HEK293 (cell line): ENCODE measurements at regions not wholly inside any gene's neighbourhood (a gene's known extent, or its start where the extent isn't known, plus 50 kb on each side); places are given as distances from the start of the nearest gene placed in this dataset.

ENCODE experiments used
- CTCF ChIA-PET: fragments of 350-600 bp; formaldehyde crosslinking; extraction: SDS; loops from one replicate; lab custom pipeline; 2021; ENCODE audit warnings: antibody characterized with exemption; lab: Yijun Ruan, JAX
- POLR2A ChIA-PET: fragments of 300-600 bp; formaldehyde crosslinking; extraction: SDS; loops from one replicate; lab custom pipeline; 2020; ENCODE audit warnings: antibody characterized with exemption, inconsistent platforms; lab: Yijun Ruan, JAX
- H3K27ac ChIP-seq: fragments of 200-500 bp; sonication (Bioruptor generic); 2 replicates; pipeline ENCODE4 v1.5.1; 2014; ENCODE audit warnings: low read depth, low read length, control low read depth, inconsistent platforms; ENCODE audit errors: extremely low read depth
- H3K36me3 ChIP-seq, 2 experiments: fragments of 200-500 bp in 1 of 2; sonication (Bioruptor generic) in 1 of 2; 1 replicate in 1 of 2; 2 replicates in 1 of 2; pipeline ENCODE4 v1.5.1; 2014 to 2017; ENCODE audit warnings: inconsistent platforms in 2 of 2, low read length in 2 of 2; ENCODE audit not compliant: control insufficient read depth in 2 of 2, insufficient read depth in 1 of 2
- H3K4me1 ChIP-seq: fragments of 200-500 bp; sonication (Bioruptor generic); 2 replicates; pipeline ENCODE4 v1.5.1; 2014; ENCODE audit warnings: mild to moderate bottlenecking, low read length, inconsistent platforms; ENCODE audit not compliant: control insufficient read depth, insufficient read depth
- H3K4me3 ChIP-seq: 2 replicates; pipeline ENCODE4 v1.5.1; 2011; ENCODE audit warnings: low read depth, mild to moderate bottlenecking, control low read depth, low read length, moderate library complexity
- H3K9me3 ChIP-seq: fragments of 200-500 bp; sonication (Bioruptor generic); 2 replicates; pipeline ENCODE4 v1.5.1; 2014; ENCODE audit warnings: low read depth, low read length, inconsistent platforms; ENCODE audit not compliant: control insufficient read depth, insufficient read depth
- BCL11B ChIP-seq: fragments of 450-650 bp; formaldehyde crosslinking; IDR thresholded peaks from 2 replicates; pipeline ENCODE4 v1.5.1; 2016; ENCODE audit warnings: low read depth, missing biosample characterization, missing genetic modification characterization
- GLI2 ChIP-seq: fragments of 450-650 bp; formaldehyde crosslinking; IDR thresholded peaks from 2 replicates; pipeline ENCODE4; 2017; ENCODE audit warnings: missing biosample characterization, missing genetic modification characterization, low read depth, borderline replicate concordance
- GLIS2 ChIP-seq: fragments of 450-650 bp; formaldehyde crosslinking; IDR thresholded peaks from 2 replicates; pipeline ENCODE4 v1.5.1; 2016; ENCODE audit warnings: missing biosample characterization, missing genetic modification characterization
- KLF1 ChIP-seq: fragments of 450-650 bp; formaldehyde crosslinking; IDR thresholded peaks from 2 replicates; pipeline ENCODE4 v1.5.1; 2016; ENCODE audit warnings: missing biosample characterization, missing genetic modification characterization
- KLF10 ChIP-seq: fragments of 450-650 bp; IDR thresholded peaks from 2 replicates; pipeline ENCODE4 v1.5.1; 2018; ENCODE audit warnings: missing biosample characterization, mild to moderate bottlenecking, missing genetic modification characterization
- KLF16 ChIP-seq: fragments of 450-650 bp; formaldehyde crosslinking; IDR thresholded peaks from 2 replicates; pipeline ENCODE4 v1.5.1; 2017; ENCODE audit warnings: missing biosample characterization, missing genetic modification characterization
- MEIS1 ChIP-seq: sonication (generic); formaldehyde crosslinking; IDR thresholded peaks from 2 replicates; pipeline ENCODE4 v1.8.1; 2022; ENCODE audit warnings: missing genetic modification reagents, mild to moderate bottlenecking, borderline replicate concordance
- OVOL3 ChIP-seq: fragments of 450-650 bp; formaldehyde crosslinking; IDR thresholded peaks from 2 replicates; pipeline ENCODE4 v1.5.1; 2016; ENCODE audit warnings: missing biosample characterization, missing genetic modification characterization
- PRDM1 ChIP-seq: fragments of 450-650 bp; formaldehyde crosslinking; IDR thresholded peaks from 2 replicates; pipeline ENCODE4; 2016; ENCODE audit warnings: missing biosample characterization, missing genetic modification characterization
- SP2 ChIP-seq: fragments of 450-650 bp; formaldehyde crosslinking; IDR thresholded peaks from 2 replicates; pipeline ENCODE4 v1.5.1; 2016; ENCODE audit warnings: missing biosample characterization, missing genetic modification characterization
- TCF7L2 ChIP-seq: IDR thresholded peaks from 2 replicates; pipeline ENCODE4 v1.6.1; 2011; ENCODE audit warnings: low read depth, mild to moderate bottlenecking, inconsistent platforms, low read length, moderate library complexity, borderline replicate concordance
- YY1 ChIP-seq: fragments of 450-650 bp; formaldehyde crosslinking; IDR thresholded peaks from 2 replicates; pipeline ENCODE4 v1.5.1; 2018; ENCODE audit warnings: missing biosample characterization, missing genetic modification characterization
- YY2 ChIP-seq: fragments of 450-650 bp; formaldehyde crosslinking; IDR thresholded peaks from 2 replicates; pipeline ENCODE4 v1.5.1; 2016; ENCODE audit warnings: missing biosample characterization, missing genetic modification characterization
- ZFP37 ChIP-seq: fragments of 450-650 bp; formaldehyde crosslinking; IDR thresholded peaks from 2 replicates; pipeline ENCODE4 v1.5.1; 2016; ENCODE audit warnings: missing biosample characterization, missing genetic modification characterization
- ZNF266 ChIP-seq: fragments of 450-650 bp; formaldehyde crosslinking; IDR thresholded peaks from 2 replicates; pipeline ENCODE4 v1.5.1; 2016; ENCODE audit warnings: missing biosample characterization, missing genetic modification characterization, low read depth
- ZNF292 ChIP-seq: fragments of 450-650 bp; formaldehyde crosslinking; IDR thresholded peaks from 2 replicates; pipeline ENCODE4 v1.5.1; 2016; ENCODE audit warnings: low read depth, missing biosample characterization, missing genetic modification characterization, borderline replicate concordance
- ZNF366 ChIP-seq: fragments of 450-650 bp; formaldehyde crosslinking; conservative IDR thresholded peaks from 2 replicates; pipeline ENCODE4 v1.5.1; 2016; ENCODE audit warnings: missing biosample characterization, missing genetic modification characterization
- ZNF423 ChIP-seq: fragments of 450-650 bp; formaldehyde crosslinking; IDR thresholded peaks from 2 replicates; pipeline ENCODE4 v1.5.1; 2016; ENCODE audit warnings: missing biosample characterization, missing genetic modification characterization
- ZNF501 ChIP-seq: fragments of 450-650 bp; formaldehyde crosslinking; IDR thresholded peaks from 2 replicates; pipeline ENCODE4 v1.5.1; 2016; ENCODE audit warnings: missing biosample characterization, missing genetic modification characterization
- ZNF514 ChIP-seq: fragments of 450-650 bp; formaldehyde crosslinking; IDR thresholded peaks from 2 replicates; pipeline ENCODE4 v1.5.1; 2016; ENCODE audit warnings: missing biosample characterization, missing genetic modification characterization
- ZNF561 ChIP-seq: fragments of 450-650 bp; IDR thresholded peaks from 2 replicates; pipeline ENCODE4 v1.5.1; 2018; ENCODE audit warnings: missing biosample characterization, missing genetic modification characterization, borderline replicate concordance
- ZNF571 ChIP-seq: fragments of 450-650 bp; formaldehyde crosslinking; IDR thresholded peaks from 2 replicates; pipeline ENCODE4 v1.5.0; 2017; ENCODE audit warnings: missing biosample characterization, missing genetic modification characterization
- ZNF585B ChIP-seq: fragments of 450-650 bp; formaldehyde crosslinking; IDR thresholded peaks from 2 replicates; pipeline ENCODE4 v1.5.1; 2016; ENCODE audit warnings: missing biosample characterization, missing genetic modification characterization
- ZNF660 ChIP-seq: fragments of 450-650 bp; IDR thresholded peaks from 2 replicates; pipeline ENCODE4 v1.5.1; 2018; ENCODE audit warnings: missing biosample characterization, mild to moderate bottlenecking, missing genetic modification characterization
- ZNF677 ChIP-seq: fragments of 450-650 bp; IDR thresholded peaks from 2 replicates; pipeline ENCODE4 v1.5.0; 2018; ENCODE audit warnings: missing biosample characterization, mild to moderate bottlenecking, missing genetic modification characterization, moderate library complexity
- ZNF701 ChIP-seq: fragments of 450-650 bp; formaldehyde crosslinking; IDR thresholded peaks from 2 replicates; pipeline ENCODE4 v1.5.1; 2016; ENCODE audit warnings: missing biosample characterization, missing genetic modification characterization
- ZNF747 ChIP-seq: fragments of 450-650 bp; formaldehyde crosslinking; IDR thresholded peaks from 2 replicates; pipeline ENCODE4 v1.5.1; 2016; ENCODE audit warnings: missing biosample characterization, missing genetic modification characterization
- ZNF76 ChIP-seq: fragments of 450-650 bp; formaldehyde crosslinking; IDR thresholded peaks from 2 replicates; pipeline ENCODE4; 2016; ENCODE audit warnings: low read depth, missing biosample characterization, missing genetic modification characterization, borderline replicate concordance
- ZNF768 ChIP-seq: fragments of 450-650 bp; formaldehyde crosslinking; IDR thresholded peaks from 2 replicates; pipeline ENCODE4 v1.5.1; 2018; ENCODE audit warnings: missing biosample characterization, mild to moderate bottlenecking, missing genetic modification characterization
- ZNF785 ChIP-seq: fragments of 450-650 bp; formaldehyde crosslinking; IDR thresholded peaks from 2 replicates; pipeline ENCODE4 v1.5.1; 2016; ENCODE audit warnings: missing biosample characterization, missing genetic modification characterization
- TF ChIP-seq, protein P1 (sequence below): fragments of 450-650 bp; formaldehyde crosslinking; IDR thresholded peaks from 2 replicates; pipeline ENCODE4 v1.5.0; 2017; ENCODE audit warnings: missing biosample characterization, missing genetic modification characterization, borderline replicate concordance
- TF ChIP-seq, protein P2 (sequence below): fragments of 450-650 bp; formaldehyde crosslinking; IDR thresholded peaks from 2 replicates; pipeline ENCODE4 v1.5.1; 2016; ENCODE audit warnings: missing biosample characterization, missing genetic modification characterization

DNA sequence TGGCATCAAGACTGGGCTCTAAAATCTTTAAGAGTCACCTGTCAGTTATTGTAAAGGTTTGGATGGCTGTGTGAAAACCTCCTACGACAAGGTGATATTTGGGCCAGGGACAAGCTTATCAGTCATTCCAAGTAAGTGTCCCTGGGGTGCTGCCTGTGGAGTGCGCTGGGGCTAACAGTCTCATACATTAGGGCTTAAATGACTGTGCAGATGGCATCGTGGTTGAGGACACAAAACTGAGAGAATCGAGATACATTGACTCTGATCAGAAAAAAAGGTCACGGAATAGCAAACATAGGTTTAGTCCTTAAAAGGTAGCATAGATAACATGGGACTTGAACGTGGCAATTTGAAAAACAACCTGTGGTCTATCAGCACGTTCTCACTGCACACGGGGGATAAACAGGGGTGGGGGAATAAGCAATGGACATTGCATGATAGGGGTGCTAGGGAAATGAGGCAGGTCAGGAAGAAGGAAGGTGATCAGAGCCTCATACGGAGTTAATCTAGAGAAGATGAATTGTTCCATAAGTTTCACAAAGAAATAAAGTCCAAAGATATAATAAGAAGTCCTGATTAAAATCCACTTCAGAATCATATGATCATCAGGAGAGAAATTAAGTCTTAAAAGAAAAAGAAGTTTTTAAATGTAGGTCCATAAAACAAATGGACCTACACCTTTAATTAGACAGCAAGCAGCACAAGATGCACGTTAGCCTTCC is 100.3 kb downstream of the DAD1 start:
- H3K36me3 ChIP-seq = no peaks in the 10 kb centered on the region
- CTCF ChIA-PET = no interaction called here
- H3K4me3 ChIP-seq = no peak overlapping the region
- H3K4me1 ChIP-seq = no peaks in the 10 kb centered on the region
- POLR2A ChIA-PET = no interaction called here
- H3K27ac ChIP-seq = no peak overlapping the region
- H3K9me3 ChIP-seq = no peaks in the 10 kb centered on the region
- TF ChIP-seq ZNF423 = no peak
- TF ChIP-seq ZNF561 (tag by site-specific recombination) = no peak
- no peak for TF ChIP-seq KLF10 (tag by site-specific recombination)
- no peak for TF ChIP-seq ZNF292 (tag by site-specific recombination)
- no peak for TF ChIP-seq ZNF366 (tag by site-specific recombination)
- TF ChIP-seq ZNF585B (tag by site-specific recombination) = no peak
- TF ChIP-seq SP2 = no peak
- no peak for TF ChIP-seq ZNF571
- no peak for TF ChIP-seq PRDM1 (tag by site-specific recombination)
- no peak for TF ChIP-seq BCL11B
- no peak for TF ChIP-seq ZNF501 (tag by site-specific recombination)
- no peak for TF ChIP-seq ZNF266 (tag by site-specific recombination)
- no peak for TF ChIP-seq GLI2 (tag by site-specific recombination)
- TF ChIP-seq YY2 (tag by site-specific recombination) = no peak
- no peak for TF ChIP-seq ZNF747 (tag by site-specific recombination)
- no peak for TF ChIP-seq ZNF677
- TF ChIP-seq ZNF768 (tag by site-specific recombination) = no peak

DNA sequence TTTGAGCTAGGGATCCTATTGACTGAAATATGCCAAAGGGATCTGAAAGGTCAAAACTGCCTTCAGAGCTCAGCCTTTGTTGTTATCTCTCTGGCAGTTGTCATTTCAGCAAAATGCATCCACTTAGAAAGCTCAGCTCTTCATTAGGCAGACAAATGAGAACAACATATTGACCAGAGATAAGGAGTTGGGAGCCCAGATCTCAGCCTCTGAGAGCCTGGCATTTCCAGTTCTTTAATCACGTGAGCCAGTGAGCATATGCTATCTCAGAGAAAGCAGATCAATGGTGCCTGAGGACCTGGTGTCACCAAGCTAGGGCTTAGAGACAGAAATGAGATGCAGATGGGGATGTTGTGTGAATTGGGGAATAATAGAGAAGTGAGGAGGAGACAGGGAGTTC is 101.1 kb downstream of the DAD1 start:
- 0 out of 2 replicates have a peak, but pooled peaks cover under 1% of the 10 kb centered on the region for H3K4me1 ChIP-seq
- ChIA-PET POLR2A (no interaction called here), CTCF (interaction anchor here (0.8 kb wide), 1 partner anchor 97 kb away, joined by 3 read pairs; no protein-coding TSS in a partner anchor)
- no peak overlapping the region for H3K27ac ChIP-seq
- TF ChIP-seq TCF7L2 = no peak
- TF ChIP-seq ZNF785 (tag by site-specific recombination) = no peak
- no peak for TF ChIP-seq MEIS1
- no peak for TF ChIP-seq GLIS2 (tag by site-specific recombination)
- no peak overlapping the region for H3K4me3 ChIP-seq
- H3K36me3 ChIP-seq = no peaks in the 10 kb centered on the region
- no peaks in the 10 kb centered on the region for H3K9me3 ChIP-seq

DNA sequence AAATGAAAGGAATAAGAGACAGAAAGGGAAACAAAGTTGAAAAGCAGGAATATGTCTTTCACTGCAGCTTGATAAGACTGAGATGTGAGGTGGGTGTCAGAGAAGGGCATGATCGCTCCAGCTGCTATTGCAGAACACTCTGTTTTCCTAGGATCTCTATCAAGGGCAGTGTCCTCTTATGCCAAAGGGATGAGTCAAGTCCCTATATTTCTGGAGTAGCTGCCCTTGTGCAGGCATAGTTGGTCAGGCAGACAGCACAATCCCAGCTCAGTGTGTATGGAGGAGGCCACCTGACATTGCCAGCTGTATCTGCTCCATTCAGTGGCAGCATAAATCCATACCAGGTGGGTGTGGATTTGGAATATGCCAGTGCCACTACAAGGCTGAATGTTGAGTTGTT is 101.6 kb downstream of the DAD1 start:
- 0 out of 2 replicates have a peak, but pooled peaks cover 2% of the 10 kb centered on the region for H3K4me1 ChIP-seq
- H3K36me3 ChIP-seq = no peaks in the 10 kb centered on the region
- no peak overlapping the region for H3K4me3 ChIP-seq
- no peaks in the 10 kb centered on the region for H3K9me3 ChIP-seq
- CTCF ChIA-PET = interaction anchor here (0.7 to 0.8 kb wide), 2 partner anchors 96 to 163 kb away, joined by 3 to 4 read pairs; no protein-coding TSS in a partner anchor
- POLR2A ChIA-PET = no interaction called here
- H3K27ac ChIP-seq = no peak overlapping the region
- TF ChIP-seq ZFP37 (tag by site-specific recombination) (no peak), YY1 (tag by site-specific recombination) (no peak), ZNF660 (no peak), KLF1 (tag by site-specific recombination) (no peak), ZNF701 (tag by site-specific recombination) (no peak), ZNF76 (tag by site-specific recombination) (no peak), YY2 (tag by site-specific recombination) (no peak), KLF16 (tag by site-specific recombination) (no peak), ZNF514 (tag by site-specific recombination) (no peak), OVOL3 (tag by site-specific recombination) (no peak)
- TF ChIP-seq, protein P1, sequence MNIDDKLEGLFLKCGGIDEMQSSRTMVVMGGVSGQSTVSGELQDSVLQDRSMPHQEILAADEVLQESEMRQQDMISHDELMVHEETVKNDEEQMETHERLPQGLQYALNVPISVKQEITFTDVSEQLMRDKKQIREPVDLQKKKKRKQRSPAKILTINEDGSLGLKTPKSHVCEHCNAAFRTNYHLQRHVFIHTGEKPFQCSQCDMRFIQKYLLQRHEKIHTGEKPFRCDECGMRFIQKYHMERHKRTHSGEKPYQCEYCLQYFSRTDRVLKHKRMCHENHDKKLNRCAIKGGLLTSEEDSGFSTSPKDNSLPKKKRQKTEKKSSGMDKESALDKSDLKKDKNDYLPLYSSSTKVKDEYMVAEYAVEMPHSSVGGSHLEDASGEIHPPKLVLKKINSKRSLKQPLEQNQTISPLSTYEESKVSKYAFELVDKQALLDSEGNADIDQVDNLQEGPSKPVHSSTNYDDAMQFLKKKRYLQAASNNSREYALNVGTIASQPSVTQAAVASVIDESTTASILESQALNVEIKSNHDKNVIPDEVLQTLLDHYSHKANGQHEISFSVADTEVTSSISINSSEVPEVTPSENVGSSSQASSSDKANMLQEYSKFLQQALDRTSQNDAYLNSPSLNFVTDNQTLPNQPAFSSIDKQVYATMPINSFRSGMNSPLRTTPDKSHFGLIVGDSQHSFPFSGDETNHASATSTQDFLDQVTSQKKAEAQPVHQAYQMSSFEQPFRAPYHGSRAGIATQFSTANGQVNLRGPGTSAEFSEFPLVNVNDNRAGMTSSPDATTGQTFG = no peak
- TF ChIP-seq, protein P2, sequence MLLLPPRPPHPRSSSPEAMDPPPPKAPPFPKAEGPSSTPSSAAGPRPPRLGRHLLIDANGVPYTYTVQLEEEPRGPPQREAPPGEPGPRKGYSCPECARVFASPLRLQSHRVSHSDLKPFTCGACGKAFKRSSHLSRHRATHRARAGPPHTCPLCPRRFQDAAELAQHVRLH (tag by site-specific recombination) = no peak
